NCI-H510A (cell line): ENCODE measurements at regions not wholly inside any gene's neighbourhood (a gene's known extent, or its start where the extent isn't known, plus 50 kb on each side); places are given as distances from the start of the nearest gene placed in this dataset.

Experiments used
- DNase-seq: peaks from one replicate; lab custom pipeline; 2025; lab: John Stamatoyannopoulos, UW

GRCh38 chr21:16492892-16493291, 763.1 kb downstream of the USP25 start:
- no peak for DNase-seq

- no peak for DNase-seq
Observed at GRCh38 chr21:16496609-16497008, 766.8 kb downstream of the USP25 start.

DNA sequence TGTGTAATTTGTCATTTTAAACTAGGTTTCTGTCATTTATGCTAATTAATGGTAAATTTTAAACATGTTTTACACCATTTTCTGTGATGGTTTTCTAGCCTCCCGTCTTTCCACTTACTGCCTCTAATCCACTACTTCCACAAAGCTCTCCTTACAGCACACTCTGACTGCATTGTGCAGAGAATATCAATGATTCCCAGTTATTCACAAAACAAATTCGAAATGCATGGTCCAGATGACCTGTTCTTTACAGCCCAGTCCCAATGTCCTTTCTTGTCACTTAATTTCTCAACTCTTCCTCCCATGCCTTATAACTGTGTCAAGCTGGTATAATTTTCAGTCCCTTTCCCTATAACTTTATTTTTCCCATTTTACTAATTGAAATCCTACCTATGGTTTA, 770.5 kb downstream of the USP25 start:
- DNase-seq = no peak

- no peak for DNase-seq
Observed at GRCh38 chr21:16502273-16502672, 772.5 kb downstream of the USP25 start.

DNA sequence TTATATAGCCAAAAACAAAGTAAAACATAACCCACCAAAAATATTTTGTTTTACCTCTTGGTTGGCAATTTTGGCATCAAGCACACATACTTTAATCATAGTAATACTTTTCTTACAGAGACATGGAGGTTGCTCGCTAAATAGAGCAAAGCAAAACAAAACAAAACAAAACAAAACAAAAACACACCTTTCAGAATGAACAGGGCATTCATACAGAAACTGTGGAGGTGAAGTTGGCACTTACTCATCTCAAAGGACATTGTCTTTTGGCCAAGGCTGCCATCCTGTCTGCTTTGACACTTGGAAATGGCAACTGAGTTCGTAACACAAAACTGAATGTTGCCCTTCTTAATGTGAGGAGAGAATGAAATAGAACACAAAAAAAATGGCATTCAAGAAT, 773.1 kb downstream of the USP25 start:
- DNase-seq = no peak

GRCh38 chr21:16504281-16504680, 774.5 kb downstream of the USP25 start:
- DNase-seq = no peak

- DNase-seq = no peak
Observed at GRCh38 chr21:16504766-16505165, 775.0 kb downstream of the USP25 start.

DNA sequence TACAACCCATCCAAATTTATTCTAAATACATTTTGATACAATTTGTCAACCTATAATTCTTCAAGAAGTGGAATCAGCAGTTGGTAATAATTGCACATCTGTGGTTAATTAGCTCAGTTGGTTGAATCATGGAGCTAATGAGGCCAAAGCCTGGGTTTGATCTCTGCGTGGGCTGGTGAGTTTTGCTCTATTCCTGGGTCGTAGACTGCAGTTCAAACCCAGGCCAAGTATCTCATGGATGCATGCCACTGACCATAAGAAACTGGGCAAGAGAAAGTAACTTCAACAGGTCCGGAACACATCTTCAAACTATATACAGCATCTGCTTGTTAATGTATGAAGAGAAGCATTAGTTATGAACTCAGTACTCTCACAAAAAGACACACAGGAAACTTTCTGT, 779.7 kb downstream of the USP25 start:
- DNase-seq = no peak

DNA sequence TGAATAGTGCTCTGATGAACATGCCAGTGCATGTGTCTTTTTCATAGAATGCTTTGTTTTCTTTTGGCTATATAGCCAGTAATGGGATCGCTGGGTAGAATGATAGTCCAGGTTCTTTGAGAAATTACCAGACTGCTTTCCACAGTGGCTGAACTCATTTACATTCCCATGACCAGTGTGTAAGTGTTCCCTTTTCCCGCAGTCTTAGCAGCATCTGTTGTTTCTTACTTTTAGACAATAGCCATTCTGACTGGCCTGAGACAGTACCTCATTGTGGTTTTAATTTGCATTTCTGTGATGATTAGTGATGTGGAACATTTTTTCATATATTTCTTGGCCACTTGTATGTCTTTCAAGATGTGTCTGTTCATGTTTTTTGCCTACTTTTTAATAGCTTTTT, 784.5 kb downstream of the USP25 start:
- no peak for DNase-seq

- no peak for DNase-seq
Observed at GRCh38 chr21:16517383-16517782, 787.6 kb downstream of the USP25 start.

DNA sequence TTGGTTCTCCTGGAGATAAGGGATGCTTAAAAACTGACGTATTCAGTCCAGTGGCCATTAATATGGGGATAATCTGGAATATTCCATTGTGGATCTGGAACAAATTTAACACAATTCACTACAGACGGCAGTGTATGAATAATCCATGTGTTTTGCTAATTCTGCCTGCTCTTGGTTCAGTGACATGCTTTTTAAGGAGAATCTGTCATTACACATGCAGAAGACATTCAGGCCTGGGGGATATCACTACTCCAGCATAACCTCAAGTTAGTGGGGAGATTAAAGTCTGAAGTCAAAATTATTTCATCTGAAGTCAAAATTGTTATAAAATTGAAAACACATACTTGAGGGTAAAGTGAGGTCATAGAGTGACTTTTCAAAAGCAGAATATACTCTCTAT, 789.3 kb downstream of the USP25 start:
- no peak for DNase-seq

DNA sequence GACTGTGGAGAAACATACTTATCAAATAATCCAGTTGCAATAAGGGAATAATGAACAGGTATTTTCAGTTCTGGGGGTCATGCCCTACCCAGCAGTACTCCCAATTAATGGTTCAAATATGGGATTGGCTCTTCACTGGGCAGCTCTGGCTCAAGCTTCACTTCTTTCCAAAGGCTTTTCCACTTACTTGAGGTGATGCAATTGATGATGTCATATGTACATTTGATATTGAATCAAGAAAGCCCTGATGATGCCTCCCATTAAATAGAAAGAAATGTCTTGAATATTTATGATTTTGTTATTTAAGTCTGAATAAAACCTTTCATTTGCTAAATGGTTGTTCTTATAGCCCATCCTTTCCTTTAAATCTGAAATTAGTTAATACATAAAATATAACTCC, 789.9 kb downstream of the USP25 start:
- no peak for DNase-seq

GRCh38 chr21:16522548-16522947, 792.8 kb downstream of the USP25 start:
- DNase-seq = no peak

- no peak for DNase-seq
Observed at GRCh38 chr21:16530656-16531055, 800.9 kb downstream of the USP25 start.

- no peak for DNase-seq
Observed at GRCh38 chr21:16532840-16533239, 803.1 kb downstream of the USP25 start.

DNA sequence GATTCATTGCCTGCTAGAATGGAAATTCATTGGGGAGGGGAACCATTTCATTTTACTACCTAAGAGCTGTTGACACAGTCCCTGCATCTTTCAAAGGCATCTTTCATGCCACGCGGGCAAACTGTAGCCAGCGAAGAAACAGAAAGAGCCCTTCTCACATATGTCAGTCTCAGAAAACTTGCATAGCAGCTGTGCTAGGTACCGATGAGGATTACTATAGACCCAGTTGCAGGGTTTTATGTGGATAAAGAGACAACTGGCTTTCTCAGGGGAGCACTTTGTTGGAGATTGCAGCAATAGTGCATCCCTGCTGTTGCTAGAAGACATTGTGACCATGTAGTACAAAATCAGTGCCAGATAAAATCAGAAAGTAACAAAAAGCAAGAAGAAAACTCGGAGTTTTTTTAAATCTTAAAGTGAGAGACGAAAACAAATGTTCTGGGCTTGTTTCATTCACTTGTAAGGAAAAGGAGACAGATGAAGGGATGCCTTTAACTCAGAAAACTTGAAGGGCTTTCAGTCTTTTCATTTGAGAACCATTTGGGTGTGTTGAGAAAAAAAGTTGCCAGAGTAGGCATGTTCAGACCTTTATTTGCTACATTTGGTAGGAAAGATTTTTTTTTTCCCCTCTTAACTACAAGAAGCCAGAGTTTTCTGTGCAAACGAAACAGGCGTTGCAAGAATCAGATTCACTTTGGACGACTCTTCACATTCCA, 804.1 kb downstream of the USP25 start:
- DNase-seq = no peak

GRCh38 chr21:16534408-16535101, 804.8 kb downstream of the USP25 start:
- no peak for DNase-seq

DNA sequence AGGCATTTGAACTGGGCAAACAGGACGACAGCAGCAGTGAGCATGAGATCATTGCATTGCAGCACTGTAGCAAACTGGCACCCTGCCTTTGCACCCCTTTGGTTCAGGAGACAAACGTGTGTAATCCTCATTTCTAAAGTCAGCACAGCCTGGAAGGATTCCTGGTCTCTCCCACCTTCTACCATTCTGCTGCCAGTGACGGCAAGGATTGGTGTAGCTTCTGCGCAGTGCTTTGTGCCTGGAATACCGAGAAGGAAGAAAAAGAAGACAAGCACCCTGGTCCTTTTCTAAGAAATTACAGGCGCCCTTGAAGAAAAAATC, 805.3 kb downstream of the USP25 start:
- no peak for DNase-seq

DNA sequence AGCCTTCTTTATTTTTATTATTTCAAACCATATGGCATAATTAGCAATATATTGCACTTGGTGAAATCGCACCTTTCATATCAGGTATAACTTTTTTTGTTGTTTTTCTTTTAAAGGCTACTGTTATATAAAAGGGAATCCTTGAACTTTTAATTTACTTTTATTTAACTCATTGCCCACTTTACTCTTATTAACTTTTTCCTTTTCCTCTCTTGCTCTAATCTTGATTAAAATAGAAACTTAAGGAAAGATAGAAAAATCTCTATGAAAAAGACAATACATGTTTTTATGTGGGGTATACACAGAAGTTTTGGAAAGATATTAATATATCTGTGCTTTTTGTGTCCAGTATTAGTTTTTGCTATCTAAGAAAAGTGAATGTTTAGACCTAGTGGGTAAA, 805.8 kb downstream of the USP25 start:
- no peak for DNase-seq

- no peak for DNase-seq
Observed at GRCh38 chr21:16536140-16536539, 806.4 kb downstream of the USP25 start.

DNA sequence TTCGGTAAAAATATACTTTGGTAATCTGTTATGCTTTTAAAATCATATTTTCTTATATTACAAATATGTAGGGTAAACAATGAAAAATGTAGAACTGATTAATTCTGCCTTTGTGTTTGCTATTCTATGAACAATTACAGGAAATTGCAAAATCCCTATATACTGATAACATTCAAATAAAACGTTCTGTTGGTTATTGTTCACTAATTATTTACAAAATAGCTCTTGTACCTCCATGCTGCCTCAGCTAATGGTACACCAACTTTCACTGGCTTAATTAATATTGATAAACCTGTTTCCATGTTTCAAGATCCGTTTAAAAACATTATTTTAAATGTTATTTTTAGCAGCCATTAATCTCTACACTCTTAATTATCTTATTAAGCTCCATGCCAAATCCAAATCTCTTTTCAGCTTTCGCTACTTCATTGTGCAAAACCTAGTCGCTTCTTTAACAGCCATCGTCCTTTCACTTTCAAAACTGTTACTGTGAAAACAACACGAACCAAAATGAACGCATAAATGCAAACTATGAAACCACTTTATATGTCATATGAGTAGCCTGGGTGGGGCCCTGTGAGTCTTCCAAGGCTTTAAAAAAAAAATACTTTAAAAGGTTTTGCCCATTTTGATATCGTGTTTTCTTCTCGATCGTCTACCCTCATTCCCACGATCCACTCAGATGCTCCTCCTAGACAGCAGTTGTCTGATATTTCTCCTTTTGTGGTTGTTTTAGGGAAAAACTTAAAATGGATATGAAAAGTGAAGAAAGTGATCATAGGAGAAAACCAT, 807.1 kb downstream of the USP25 start:
- DNase-seq = no peak

DNA sequence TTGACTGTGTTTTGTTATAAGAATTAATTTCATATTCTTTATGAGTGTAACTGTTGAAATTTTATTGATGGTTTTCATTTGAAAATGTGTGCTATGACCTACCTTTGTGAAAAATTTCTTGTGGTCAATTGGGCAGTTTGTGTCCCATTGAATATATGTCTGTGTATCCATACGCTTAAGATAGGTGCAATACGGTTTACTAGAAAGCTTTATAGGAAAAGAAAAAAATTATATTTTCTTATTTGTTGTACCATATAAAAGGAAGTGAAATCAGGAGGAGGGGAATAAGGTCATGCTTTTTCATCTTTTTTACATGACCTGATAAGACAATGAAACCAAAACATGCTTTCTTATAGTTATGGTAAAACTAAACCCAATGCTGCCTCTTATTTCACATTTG, 807.7 kb downstream of the USP25 start:
- DNase-seq = no peak

DNA sequence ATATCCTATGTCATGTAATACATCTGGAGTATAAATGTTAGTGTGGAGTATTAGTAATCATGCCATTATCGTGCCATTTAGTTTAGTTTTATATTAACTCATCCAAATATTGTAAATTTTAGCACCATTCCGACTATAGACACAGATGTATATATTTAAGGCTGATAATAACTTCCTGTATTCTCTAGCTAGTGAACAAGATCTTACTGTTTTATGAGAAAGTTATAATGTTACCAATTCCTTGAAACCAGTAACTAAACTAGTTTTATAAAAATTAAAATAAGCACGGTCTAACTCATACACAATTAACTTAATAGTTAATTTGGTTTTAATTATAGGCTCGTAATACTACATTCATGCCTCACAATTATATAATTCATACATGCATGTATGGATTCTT, 808.6 kb downstream of the USP25 start:
- DNase-seq = no peak
